GM18868 (cell line): ENCODE measurements at regions not wholly inside any gene's neighbourhood (a gene's known extent, or its start where the extent isn't known, plus 50 kb on each side); places are given as distances from the start of the nearest gene placed in this dataset.
"Not testable (repeated sequence)": the region's sequence is repeated elsewhere in the genome, so short reads cannot be mapped to it uniquely, and the experiment has no call there.

ENCODE experiments used
- ATAC-seq: cut with Tn5 transposase; IDR thresholded peaks from one replicate; pipeline ENCODE4 v1.9.1; 2021; ENCODE audit warnings: mild to moderate bottlenecking, moderate library complexity; ENCODE audit not compliant: unreplicated experiment

DNA sequence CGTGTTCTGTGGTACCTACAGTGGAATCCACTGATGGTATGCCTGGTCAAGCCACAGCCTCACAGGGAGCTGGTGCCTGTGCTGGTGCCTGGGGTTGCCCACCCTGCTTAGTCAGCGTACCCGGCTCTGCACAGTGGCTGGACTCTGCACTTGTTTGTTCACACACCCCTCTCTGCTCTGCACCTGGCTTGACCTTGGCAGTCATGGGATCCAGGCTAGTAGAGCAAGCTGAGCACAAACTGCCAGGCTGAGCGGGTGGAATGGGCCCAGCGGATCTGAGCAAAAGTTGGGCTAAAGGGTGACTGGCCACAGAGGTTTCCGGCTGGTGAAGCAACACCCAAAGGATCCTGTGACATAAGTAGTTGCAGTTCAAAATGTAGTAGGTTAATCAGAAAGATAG lies 163.5 kb downstream of the CDH19 start:
- no peak for ATAC-seq

DNA sequence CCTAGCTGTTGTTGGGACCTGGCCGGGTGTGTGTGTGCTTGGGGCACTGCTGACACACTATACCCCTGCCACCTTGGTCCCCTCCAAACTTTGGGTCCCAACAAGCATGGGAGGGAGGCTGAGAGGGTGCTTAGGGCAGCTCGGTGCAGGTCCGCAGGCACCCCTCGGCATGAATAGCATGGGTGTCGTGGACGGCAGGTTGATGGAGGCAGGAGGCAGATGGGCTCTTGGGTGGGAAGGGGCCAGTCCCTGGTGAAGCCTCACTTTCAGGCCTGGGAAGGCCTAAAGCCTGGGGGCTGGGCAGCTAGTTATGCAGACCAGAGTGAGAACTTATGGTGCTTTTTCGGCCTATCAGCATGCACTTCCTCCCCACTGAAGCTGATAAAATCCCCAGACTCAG lies 164.2 kb downstream of the CDH19 start:
- no peak for ATAC-seq

DNA sequence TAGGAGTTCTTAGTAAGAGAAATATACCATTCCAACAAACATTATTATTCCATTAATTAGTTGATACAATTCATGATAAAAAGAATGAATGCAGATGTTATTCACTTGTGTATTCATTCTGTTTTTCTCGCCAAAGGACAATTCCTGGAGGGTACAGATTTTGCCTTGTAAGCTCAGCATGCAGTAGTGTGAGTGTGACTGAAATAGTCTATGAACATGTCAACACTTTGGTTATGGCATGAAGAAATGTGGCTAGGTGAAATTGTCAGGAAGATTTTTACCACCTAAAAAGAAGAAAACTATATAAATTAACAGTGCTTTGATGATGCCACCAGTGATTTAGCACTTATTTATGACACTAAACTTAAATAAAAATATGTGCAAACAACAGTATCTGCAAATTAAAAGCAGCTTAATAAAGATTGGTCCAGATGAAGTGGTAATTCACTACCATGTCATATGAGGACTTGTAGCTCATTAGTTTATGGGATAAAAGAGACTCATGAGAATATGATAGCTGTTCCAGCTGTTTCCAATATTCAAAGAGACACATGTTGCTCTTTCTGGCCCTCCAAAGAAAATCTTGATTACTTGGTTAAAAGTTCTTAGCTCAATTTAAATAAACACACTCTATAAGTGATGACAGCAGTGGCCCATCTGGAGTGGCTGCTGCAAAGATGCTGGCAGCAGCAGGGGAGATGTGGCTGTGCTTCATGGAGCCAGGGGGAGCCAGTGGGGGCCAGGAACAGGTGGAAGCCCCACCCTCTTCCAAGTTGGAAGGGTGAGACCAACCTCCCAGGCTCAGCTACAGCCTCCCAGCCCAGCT lies 165.0 kb downstream of the CDH19 start:
- no peak for ATAC-seq

DNA sequence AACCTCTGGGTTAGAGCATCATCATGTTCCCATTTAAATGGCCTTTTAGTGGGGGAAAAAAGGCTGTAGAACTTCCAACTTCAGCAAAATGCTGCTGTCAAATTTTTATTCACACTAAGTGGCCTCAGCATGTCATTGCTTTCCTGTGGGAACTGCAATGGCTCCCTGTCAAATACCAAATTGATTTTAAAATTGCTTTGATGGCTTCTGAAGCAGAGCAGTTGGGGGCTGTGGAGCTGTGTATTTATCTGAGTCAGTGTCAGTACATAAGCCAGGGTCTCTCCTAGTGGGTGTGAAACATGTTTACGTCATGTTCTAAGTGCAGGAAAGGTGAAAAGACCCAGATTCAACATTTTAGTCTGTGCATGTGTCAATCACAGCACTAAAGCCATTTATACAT lies 171.3 kb downstream of the CDH19 start:
- ATAC-seq: no peak

DNA sequence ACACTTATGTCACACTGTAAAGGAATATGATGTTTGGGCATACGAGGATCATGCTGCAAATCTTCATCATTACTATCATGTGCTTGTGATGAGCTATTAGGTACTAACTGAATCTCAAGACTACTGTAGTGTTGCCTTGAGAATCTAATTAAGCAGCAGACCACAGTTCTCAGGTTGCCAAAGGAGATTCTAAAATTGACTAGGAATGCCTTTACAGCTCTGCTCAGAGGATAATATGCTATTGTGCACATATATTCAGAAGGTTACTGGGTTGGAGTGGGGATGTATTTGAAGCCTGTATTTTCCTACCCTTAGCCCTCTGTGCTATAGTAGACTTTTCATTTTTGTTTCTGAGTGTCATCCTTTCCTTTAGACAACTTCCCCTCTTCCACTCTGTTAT lies 175.1 kb downstream of the CDH19 start:
- no peak for ATAC-seq

DNA sequence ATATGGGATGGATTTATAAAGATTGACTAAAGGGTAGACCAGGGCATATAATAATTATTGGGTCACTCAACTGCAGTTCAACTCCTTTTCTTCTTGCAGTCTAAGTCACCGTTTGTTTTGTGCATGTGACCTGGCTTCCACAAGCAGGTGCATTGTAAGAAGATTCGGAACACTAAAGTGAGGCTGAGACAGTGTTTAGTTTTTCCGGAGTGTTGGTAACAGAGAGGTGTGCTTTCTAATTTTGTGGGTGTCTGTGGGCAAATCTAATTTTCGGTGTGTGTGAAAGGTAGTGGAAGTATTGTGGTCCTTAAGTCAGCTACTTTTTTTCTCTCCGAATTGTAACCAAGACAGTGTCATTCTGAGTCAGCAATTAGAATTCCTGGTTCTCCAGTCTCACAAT lies 184.5 kb downstream of the CDH19 start:
- no peak for ATAC-seq

DNA sequence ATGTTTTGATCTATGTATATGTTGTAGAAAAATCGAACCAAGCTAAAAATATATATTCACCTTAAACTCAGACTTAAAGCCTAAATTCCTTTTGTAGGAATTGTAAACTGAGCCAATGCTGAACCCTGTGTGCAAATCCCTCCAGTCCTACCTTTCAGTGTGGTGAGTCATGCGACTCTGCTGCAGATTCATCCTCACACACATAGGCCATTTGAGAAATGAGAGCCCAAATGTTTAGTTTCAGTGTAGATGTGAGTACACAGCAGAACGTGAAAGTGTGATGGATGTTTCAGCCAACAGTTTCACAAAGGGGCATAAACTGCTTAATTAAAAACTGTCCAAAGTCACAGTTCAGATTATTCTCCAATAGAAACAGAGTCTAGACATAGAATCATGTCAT lies 193.2 kb downstream of the CDH19 start:
- ATAC-seq: no peak

DNA sequence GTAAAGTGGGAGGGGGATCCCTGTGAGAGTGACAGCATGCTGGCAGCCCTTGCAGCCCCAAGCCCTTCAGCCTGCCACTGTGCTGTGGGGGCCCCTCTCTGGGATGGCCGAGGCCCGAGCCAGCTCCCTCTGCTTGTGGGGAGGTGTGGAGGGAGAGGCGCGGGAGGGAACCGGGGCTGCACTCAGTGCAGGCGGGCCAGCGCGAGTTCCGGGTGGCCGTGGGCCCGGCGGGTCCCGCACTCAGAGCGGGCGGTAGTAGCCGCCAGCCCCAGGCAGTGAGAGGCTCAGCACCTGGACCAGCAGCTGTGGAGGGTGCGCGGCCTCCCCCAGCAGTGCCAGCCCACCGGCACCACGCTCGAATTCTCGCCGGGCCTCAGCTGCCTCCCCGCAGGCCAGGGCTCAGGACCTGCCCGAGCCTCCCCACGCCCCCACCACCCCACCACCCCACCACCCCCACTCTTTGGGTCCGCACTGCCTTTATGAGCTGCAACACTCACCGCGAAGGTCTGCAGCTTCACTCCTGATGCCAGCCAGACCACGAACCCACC lies 208.1 kb downstream of the CDH19 start:
- ATAC-seq: no peak

DNA sequence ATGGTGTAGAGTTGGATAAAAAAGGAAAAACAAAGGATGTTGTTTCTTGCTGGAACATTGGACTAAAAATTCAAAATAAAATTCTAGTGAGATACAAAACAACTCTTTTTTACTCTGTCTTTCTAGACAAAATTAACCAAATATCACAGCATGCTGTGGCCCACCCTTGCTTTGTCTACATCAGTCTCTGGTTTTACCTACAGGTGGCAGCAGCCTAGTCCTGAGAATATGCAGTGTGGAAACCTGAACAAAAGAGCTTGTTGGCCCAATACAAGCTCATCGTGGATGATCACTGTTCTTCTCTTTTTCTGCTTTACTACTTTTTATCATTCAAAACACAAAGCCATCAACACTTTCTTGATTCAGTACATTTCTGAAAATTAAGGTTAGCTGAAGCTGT lies 210.4 kb downstream of the CDH19 start:
- no peak for ATAC-seq

DNA sequence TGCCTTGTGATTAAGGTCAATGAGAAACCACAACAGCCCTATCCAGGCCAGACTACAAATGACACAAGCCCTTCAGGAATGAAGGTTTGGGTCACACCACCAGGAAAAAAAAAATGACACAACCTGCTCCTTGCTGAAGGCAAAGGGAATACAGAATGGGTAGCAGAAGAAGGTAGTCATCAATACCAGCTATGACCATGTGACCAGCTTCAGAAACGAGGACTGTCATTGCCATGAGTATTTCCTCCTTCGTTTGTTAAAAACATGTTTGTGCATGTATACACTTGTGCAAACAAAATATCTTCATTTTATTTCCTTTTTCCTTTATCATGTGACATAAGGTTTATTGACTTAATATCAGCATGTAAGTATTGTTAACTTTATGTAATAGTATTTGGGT lies 226.6 kb downstream of the CDH19 start:
- ATAC-seq: no peak

DNA sequence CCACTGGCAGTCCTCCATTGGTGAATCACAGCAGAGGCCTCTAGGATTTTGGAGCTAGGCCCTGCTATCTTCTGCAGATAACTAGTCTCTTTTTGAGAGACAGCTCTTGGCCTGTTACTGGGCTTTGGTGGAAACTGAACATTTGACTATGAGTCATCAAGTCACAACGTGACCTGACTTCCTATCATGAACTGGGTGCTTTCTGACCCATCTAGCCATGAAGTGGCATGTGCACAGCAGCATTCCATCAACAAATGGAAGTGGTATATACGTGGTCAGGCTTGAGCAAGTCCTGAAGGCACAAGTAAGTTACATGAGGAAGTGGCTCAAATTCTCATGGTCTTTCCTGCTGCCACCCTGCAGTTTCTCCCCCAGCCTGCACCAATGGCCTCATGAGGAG lies 228.5 kb downstream of the CDH19 start:
- ATAC-seq: not testable (repeated sequence)

DNA sequence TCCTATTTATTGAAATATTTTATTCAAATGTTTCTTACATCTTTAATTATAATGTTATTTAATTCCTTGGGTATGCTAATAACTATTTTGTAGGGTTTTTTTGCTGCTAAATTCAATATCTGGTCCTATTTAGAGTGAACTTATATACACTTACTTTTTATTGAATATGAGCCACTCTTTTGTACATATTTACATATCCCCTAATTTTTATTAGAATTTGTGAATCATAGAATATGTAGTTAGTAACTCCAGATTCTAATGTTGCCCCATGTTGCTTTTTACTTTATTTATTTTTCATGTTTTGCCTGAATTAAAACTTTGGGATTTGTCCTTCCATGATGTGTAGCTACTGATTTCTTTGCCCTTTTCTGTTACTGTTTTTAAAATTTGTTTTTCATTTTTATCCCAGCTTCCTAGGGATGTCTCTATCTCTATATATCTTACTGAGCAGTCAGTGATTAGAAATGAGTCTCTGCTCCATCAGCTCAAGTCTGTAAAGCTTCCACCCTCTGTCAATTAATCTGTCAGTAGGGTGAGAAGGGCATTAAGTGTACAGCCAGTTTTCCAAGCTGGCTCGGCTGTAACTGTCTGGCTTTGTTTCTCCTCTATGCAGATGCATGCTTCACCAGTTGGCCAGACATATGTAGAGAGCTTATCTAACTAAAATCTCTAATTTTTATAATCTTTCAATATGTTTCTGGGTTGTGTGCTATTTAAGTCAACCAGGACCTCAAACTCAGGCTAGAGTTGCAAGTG lies 256.9 kb downstream of the CDH19 start:
- ATAC-seq: no peak

DNA sequence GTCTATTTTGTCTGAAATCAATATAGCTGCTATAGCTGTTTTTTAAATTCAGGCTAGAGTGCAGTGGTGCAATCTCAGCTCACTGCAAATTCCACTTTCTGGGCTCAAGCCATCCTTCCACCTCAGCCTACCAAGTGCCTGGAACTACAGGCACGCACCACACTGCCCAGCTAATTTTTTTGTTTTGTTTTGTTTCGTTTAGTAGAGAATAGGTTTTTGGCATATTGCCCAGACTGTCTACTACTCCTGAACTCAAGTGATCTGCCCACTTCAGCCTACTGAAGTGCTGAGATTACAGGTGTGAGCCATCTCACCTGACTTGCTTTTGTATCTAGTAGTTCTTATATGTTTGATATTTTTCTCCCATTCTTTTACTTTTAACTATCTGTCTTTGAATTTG lies 259.7 kb downstream of the CDH19 start:
- ATAC-seq: no peak

DNA sequence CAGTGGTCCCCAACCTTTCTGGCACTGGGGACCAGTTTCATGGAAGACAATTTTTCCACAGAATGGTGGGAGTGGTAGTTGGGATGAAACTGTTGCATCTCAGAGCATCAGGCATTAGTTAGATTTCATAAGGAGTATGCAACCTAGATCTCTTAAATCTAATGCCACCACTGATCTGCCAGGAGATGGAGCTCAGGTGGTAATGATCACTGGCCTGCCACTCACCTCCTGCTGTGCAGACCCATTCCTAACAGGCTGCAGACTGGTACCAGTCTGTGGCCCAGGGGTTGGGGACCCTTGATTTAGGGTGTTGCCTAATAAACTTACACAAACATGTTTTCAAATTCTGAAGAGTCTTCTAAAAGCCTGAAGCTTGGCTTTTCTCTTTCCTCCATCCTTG lies 261.3 kb downstream of the CDH19 start:
- ATAC-seq: no peak

DNA sequence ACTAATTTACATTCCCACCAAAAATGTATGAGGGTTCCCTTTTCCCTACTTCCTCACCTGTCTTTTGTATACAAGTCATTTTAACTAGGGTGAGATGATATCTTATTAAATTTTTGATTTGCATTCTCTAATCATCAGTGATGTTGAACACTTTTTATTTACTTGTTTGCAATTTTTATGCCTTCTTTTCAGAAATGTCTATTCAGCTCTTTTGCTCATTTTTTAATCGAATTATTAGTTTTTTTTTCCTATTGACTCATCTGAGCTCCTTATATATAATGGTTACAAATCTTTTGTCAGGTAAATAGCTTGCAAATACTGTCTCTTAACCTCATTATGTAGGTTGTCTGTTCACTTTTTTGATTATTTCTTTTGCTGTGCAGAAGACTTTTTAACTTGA lies 269.4 kb downstream of the CDH19 start:
- no peak for ATAC-seq

DNA sequence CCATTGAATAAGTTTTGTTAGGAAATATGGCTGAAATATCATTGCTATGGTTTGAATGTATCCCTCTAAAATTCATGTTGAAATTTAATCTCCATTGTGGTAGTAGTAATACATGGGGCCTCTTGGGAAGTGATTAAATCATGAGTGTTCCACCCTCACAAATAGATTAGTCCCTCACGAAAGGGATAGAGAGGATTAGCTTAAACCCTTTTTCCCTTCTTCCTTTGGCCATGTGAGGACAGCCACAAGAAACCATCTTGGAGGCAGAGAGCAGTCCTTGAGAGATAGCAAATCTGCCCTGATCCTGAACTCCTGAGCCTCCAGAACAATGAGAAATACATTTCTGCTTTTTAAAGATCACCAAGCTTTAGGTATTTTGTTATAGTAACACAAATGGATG lies 274.2 kb downstream of the CDH19 start:
- ATAC-seq: no peak

DNA sequence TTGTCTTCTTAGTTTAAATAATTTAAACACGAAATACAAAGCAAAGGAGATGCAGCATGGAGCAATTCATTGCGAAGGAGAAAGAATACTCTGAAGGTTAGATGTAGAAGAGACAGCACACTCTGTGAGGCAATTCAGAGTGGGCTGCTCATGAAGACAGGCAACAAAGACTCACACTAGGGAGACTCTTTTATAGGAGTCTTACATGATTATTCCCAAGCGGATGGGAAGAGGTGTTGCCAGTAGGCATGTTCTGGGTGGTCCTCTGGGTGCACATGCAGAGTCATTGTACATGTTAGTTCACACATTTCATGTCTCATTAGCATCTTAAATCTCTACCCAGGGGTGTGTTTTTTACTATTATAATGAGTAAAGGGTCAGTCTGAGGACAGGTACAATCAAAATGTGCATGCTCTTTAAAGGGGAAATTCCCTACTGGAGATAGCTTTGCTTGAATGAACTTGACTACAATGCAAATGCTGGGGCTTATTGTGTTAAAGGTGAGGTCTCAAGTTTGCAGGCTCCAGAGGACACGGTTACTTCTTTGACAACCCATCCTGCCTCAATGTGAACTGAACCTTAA lies 275.5 kb downstream of the CDH19 start:
- ATAC-seq: no peak

DNA sequence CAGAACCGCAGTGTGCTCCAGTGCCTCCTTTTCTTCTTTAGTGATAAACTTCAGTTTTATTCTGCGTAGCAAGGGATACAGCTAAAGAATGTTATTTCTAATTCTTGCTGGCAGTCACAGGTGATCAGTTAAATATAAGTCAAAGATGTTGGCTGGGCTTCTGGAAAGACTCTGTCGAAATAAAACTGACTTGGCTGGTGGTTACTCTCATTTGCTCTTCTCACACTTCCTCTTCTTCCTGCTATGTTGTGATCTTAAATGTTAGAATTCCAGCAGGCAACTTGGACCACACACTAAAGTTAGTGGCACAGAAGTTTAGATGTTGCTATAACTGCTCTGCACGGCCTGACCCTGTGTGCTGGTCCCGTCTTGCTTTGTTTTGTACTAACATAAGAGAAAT lies 278.6 kb downstream of the CDH19 start:
- no peak for ATAC-seq

DNA sequence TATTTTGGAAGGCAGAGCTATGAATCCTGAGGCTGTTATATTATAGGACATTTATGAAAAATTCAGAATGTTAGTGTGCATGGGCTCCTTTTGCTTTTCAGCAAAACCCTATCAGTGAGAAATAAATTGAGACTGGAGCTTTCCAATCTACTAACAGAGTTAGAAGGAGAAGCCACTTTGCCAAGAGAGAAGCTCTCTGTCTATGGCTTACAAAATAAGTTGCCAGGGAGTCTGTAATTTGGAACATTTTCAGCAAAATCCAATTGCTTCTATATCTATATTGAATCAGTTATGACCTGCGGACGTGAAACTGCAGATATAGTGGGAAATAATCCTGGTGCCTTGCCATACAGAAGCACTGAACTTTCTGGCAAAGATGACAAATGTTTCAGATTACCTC lies 279.3 kb downstream of the CDH19 start:
- ATAC-seq: no peak

DNA sequence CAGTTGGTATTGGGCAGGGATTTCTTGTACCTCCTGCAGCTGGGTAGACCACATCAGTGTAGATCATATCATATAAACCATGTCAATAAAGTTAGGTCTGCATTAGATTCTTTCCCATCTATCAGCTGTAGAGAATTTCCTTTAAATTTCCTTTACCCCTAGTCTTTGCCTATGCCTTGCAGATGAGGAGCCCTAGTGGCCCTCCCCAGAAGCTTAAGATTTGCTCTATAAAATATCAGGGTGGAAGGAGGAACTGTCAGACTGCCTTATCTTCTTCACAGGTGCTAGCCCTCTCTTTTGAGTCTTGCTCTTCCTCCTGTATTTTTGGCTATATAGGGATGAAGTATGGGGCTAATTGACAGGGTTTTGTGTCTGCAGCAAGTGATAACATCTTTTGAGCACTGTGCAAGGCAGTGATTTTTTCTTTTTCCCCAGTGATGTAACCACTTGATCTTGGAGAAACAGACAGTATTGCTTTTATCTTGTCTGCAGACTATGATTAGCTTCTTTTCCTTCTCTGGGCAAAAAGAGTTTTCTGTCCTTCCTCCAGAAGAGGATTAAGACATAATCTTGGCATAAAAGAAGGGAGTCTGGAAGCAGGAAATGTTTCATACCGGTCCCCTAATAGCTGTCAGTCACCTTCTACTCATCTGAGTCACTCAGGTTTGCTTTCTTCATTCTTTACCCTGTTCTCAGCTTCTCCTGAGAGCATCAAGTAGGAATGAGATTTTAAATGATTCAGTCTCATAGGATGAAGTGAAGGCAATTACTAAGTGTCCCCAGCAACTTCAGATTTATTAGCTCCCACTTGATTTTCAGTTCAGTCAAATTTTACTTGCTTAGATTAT lies 286.4 kb downstream of the CDH19 start:
- no peak for ATAC-seq

DNA sequence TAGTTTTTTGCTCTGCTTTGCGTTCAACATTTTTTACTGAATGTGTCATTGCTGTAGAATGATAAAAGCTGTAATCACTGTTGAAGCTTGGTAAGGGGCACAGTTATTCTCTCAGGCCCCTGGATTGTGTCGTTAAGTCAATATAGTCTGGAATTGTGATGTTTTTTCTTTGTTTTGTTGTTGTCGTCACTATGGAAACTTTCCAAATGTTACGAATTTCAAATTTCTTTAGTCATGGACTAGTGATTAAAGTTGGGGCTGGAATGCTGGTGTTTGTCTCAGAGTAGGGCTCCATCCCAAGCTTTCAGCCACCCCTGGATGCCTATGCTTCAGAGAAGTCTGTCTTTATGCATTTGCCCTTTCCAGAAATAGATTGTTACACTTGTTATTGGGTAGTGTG lies 287.2 kb downstream of the CDH19 start:
- no peak for ATAC-seq
